HG03469 (cell line): ENCODE measurements at regions not wholly inside any gene's neighbourhood (a gene's known extent, or its start where the extent isn't known, plus 50 kb on each side); places are given as distances from the start of the nearest gene placed in this dataset.
"Not testable (repeated sequence)": the region's sequence is repeated elsewhere in the genome, so short reads cannot be mapped to it uniquely, and the experiment has no call there.

Experiments
- ATAC-seq: cut with Tn5 transposase; IDR thresholded peaks from one replicate; pipeline ENCODE4 v1.9.1; 2021; ENCODE audit warnings: mild to moderate bottlenecking, moderate library complexity, moderate number of reproducible peaks; ENCODE audit not compliant: unreplicated experiment

GRCh38 chr7:68839014-68839413 lies 759.3 kb upstream of the AUTS2 start:
- no peak for ATAC-seq

GRCh38 chr7:68840991-68841390 lies 757.3 kb upstream of the AUTS2 start:
- no peak for ATAC-seq

GRCh38 chr7:68843985-68844384 lies 754.3 kb upstream of the AUTS2 start:
- not testable (repeated sequence) for ATAC-seq

GRCh38 chr7:68846811-68847325 lies 751.4 kb upstream of the AUTS2 start:
- ATAC-seq, result no peak

GRCh38 chr7:68853254-68853653 lies 745.0 kb upstream of the AUTS2 start:
- ATAC-seq, result no peak

GRCh38 chr7:68857571-68857970 lies 740.7 kb upstream of the AUTS2 start:
- no peak for ATAC-seq

GRCh38 chr7:68858497-68858896 lies 739.8 kb upstream of the AUTS2 start:
- ATAC-seq, result no peak

- ATAC-seq, result no peak
These were observed 737.1 kb upstream of the AUTS2 start for GRCh38 chr7:68861171-68861570.

GRCh38 chr7:68862261-68862660 lies 736.0 kb upstream of the AUTS2 start:
- ATAC-seq, result no peak

- no peak for ATAC-seq
These were observed 735.5 kb upstream of the AUTS2 start for GRCh38 chr7:68862736-68863135.

- ATAC-seq, result no peak
These were observed 732.7 kb upstream of the AUTS2 start for GRCh38 chr7:68865351-68866199.

GRCh38 chr7:68866200-68866570 lies 732.1 kb upstream of the AUTS2 start:
- no peak for ATAC-seq

GRCh38 chr7:68866721-68867120 lies 731.6 kb upstream of the AUTS2 start:
- not testable (repeated sequence) for ATAC-seq

- no peak for ATAC-seq
These were observed 729.3 kb upstream of the AUTS2 start for GRCh38 chr7:68868978-68869377.

GRCh38 chr7:68873616-68874015 lies 724.7 kb upstream of the AUTS2 start:
- no peak for ATAC-seq

GRCh38 chr7:68875857-68876256 lies 722.4 kb upstream of the AUTS2 start:
- no peak for ATAC-seq

- ATAC-seq, result not testable (repeated sequence)
These were observed 711.2 kb upstream of the AUTS2 start for GRCh38 chr7:68887116-68887515.

- no peak for ATAC-seq
These were observed 709.3 kb upstream of the AUTS2 start for GRCh38 chr7:68888971-68889385.

- no peak for ATAC-seq
These were observed 706.0 kb upstream of the AUTS2 start for GRCh38 chr7:68892236-68892635.

GRCh38 chr7:68893411-68893810 lies 704.9 kb upstream of the AUTS2 start:
- no peak for ATAC-seq

GRCh38 chr7:68899156-68899555 lies 699.1 kb upstream of the AUTS2 start:
- ATAC-seq, result not testable (repeated sequence)

GRCh38 chr7:68900096-68900495 lies 698.2 kb upstream of the AUTS2 start:
- ATAC-seq, result no peak

GRCh38 chr7:68904630-68905029 lies 693.6 kb upstream of the AUTS2 start:
- no peak for ATAC-seq
